Brain microvascular endothelial cell (primary cell): ENCODE measurements at regions not wholly inside any gene's neighbourhood (a gene's known extent, or its start where the extent isn't known, plus 50 kb on each side); places are given as distances from the start of the nearest gene placed in this dataset.
A peak's percentile ranks its signal among the peaks of the same experiment; 100 is the strongest.

ENCODE experiments used
- DNase-seq: peaks from one replicate; pipeline ENCODE4 v3.0.0-alpha.2; 2020
- H3K27ac ChIP-seq: fragments of 250-450 bp; sonication (Bioruptor Pico); 2 replicates; pipeline ENCODE4 v1.5.1; 2020; ENCODE audit warnings: mild to moderate bottlenecking, moderate library complexity
- H3K27me3 ChIP-seq: fragments of 250-450 bp; sonication (Bioruptor Pico); replicated peaks from 2 replicates; pipeline ENCODE4 v1.5.1; 2020; ENCODE audit warnings: mild to moderate bottlenecking
- H3K36me3 ChIP-seq: fragments of 250-450 bp; sonication (Bioruptor Pico); replicated peaks from 2 replicates; pipeline ENCODE4 v1.5.1; 2020; ENCODE audit warnings: mild to moderate bottlenecking
- H3K4me3 ChIP-seq: 2 replicates; pipeline ENCODE4 v1.5.1; 2011; ENCODE audit warnings: low read depth, mild to moderate bottlenecking, control low read depth, low read length, moderate library complexity
- in situ Hi-C: cut with HindIII; loops from 2 replicates; pipeline ENCODE4 v1.10.0; 2017; ENCODE audit warnings: low sequenced_read_pairs, low pct_ligation_motif_present
- TF ChIP-seq, protein P1 (sequence below): IDR thresholded peaks from 2 replicates; pipeline ENCODE4 v1.5.1; 2011; ENCODE audit warnings: low read depth, mild to moderate bottlenecking, moderate library complexity, low read length, control low read depth, inconsistent platforms; ENCODE audit errors: missing control alignments

GRCh38 chr1:224540535-224540934 is 75.6 kb upstream of the CNIH3 start:
- in situ Hi-C loops, result no loop called here
- no peaks in the 10 kb centered on the region for H3K36me3 ChIP-seq
- no peaks in the 10 kb centered on the region for H3K27me3 ChIP-seq
- DNase-seq, result no peak
- TF ChIP-seq, protein P1, sequence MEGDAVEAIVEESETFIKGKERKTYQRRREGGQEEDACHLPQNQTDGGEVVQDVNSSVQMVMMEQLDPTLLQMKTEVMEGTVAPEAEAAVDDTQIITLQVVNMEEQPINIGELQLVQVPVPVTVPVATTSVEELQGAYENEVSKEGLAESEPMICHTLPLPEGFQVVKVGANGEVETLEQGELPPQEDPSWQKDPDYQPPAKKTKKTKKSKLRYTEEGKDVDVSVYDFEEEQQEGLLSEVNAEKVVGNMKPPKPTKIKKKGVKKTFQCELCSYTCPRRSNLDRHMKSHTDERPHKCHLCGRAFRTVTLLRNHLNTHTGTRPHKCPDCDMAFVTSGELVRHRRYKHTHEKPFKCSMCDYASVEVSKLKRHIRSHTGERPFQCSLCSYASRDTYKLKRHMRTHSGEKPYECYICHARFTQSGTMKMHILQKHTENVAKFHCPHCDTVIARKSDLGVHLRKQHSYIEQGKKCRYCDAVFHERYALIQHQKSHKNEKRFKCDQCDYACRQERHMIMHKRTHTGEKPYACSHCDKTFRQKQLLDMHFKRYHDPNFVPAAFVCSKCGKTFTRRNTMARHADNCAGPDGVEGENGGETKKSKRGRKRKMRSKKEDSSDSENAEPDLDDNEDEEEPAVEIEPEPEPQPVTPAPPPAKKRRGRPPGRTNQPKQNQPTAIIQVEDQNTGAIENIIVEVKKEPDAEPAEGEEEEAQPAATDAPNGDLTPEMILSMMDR, result no peak
- no peak overlapping the region for H3K4me3 ChIP-seq
- no peak overlapping the region for H3K27ac ChIP-seq

DNA sequence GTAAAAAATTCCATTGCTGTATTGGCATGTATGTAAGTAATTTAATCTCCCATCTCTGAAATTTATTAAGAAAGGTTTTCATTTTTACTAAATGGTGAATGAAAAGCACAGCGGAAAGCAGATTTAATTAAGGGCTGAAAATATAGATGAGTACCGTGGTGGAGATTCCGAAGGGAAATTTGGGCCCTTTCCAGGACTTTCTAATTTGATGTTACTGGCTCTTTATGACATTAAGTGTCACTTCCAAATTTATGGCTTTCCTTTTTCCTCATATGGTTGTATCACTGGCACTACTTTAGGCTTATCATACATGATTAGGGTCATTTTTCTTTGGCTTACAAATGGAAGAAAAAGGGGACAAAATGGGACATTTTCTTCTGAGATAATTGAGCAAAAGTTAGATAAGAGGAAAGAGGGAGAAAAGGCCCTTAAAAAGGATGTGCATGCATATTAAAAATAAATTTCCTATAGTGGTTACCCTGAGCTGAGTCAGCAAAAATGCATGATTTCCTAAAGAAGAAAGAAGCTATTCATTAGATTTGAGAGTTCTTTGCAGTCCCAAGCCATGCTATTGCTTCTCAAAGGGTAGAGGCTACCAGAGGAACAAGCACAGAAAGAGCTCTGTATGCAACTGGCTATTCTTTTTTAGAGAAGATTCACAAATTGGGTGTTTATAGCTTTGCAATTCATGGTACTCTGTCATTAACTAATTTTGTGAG is 74.9 kb upstream of the CNIH3 start:
- Histone ChIP-seq H3K4me3 (no peak overlapping the region), H3K27ac (no peak overlapping the region), H3K36me3 (no peaks in the 10 kb centered on the region), H3K27me3 (no peaks in the 10 kb centered on the region)
- TF ChIP-seq, protein P1, result no peak
- no peak for DNase-seq
- in situ Hi-C loops, result no loop called here

GRCh38 chr1:224541901-224542630 is 74.1 kb upstream of the CNIH3 start:
- H3K27ac ChIP-seq, result peak overlapping the region; percentile 62
- in situ Hi-C loops, result no loop called here

DNA sequence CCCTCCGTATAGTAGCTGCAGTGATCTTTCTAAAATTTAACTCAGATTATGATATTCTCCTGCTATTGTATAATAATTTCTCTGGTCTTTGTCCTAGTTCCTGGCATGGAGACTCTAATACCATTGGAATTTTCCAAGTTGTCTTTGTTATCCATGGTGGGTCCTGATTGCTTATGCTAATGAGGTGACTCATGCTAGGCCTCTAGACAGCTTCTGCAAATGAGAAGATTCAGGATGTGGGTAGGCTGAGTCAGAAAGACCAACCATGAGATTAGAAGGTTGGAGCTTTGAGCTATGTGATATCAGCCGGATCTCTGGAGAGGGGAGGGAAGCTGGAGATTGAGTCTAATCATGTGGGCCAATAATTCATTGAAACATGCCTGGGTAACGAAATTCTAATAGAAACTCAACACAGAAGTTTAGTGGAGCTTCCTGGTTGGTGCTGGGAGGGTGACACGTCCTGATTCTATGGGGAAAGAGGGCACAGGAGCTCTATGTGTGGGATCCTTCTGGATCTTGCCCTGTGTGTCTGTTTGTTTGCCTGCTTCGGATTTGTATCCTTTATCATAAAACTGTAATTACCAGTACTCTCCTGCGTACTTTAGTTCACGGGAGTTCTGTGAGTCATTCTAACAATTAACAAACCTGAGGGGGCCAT is 73.2 kb upstream of the CNIH3 start:
- Histone ChIP-seq H3K27me3 (no peaks in the 10 kb centered on the region), H3K4me3 (no peak overlapping the region), H3K27ac (peak overlapping the region; percentile 76), H3K36me3 (no peaks in the 10 kb centered on the region)
- TF ChIP-seq, protein P1, result no peak
- in situ Hi-C loops, result no loop called here
- peak; percentile 98 for DNase-seq

More at GRCh38 chr1:224541901-224542630, 74.1 kb upstream of the CNIH3 start:
- Histone ChIP-seq H3K36me3 (no peaks in the 10 kb centered on the region), H3K4me3 (no peak overlapping the region), H3K27me3 (no peaks in the 10 kb centered on the region)
- no peak for DNase-seq
- TF ChIP-seq, protein P1, result no peak

DNA sequence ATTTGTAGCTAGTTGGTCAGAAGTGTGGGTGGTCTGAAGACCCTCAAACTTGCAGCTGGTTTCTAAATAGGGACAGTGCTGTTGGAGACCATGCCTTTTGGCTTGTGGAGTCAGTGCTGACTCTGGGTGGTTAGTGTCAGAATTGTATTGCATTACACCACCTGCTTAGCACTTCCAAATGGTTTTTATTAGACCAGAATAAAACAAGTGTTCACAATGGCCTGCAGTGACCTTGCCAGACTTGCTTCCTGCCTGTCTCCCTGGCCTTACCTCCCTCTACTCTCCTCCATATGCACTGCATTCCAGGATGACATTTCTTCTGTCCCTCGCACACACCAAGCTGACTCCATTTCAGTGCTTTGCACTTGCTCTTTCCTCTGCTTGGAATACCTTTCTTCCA is 72.7 kb upstream of the CNIH3 start:
- no peaks in the 10 kb centered on the region for H3K36me3 ChIP-seq
- in situ Hi-C loops, result no loop called here
- peak overlapping the region; percentile 76 for H3K27ac ChIP-seq

More for the DNA sequence above, 72.7 kb upstream of the CNIH3 start:
- Histone ChIP-seq H3K4me3 (no peak overlapping the region), H3K27me3 (no peaks in the 10 kb centered on the region)
- DNase-seq, result no peak
- TF ChIP-seq, protein P1, result no peak
